ENCODE measurements at regions not wholly inside any gene's neighbourhood (a gene's known extent, or its start where the extent isn't known, plus 50 kb on each side); places are given as distances from the start of the nearest gene placed in this dataset.

DNA sequence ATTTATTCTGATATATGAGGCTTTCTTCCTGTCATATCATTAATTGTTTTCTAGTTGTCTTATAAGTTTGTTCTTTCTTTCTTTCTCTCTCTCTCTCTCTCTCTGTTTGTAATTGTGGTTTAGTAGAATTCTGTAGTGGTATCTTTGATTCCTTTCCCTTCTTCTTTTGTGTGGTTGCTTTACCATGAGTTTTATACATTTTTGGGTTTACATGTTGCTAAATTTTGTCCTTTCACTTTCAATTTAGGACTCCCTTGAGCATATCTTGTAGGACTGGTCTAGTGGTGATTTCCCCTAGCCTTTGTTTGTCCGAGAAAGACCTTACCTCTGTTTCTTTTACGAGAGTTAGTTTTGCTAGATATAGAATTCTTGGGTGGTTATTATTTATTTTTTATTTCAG, 162.3 kb upstream of the CHRM3 start:
- TF ChIP-seq, protein P1, sequence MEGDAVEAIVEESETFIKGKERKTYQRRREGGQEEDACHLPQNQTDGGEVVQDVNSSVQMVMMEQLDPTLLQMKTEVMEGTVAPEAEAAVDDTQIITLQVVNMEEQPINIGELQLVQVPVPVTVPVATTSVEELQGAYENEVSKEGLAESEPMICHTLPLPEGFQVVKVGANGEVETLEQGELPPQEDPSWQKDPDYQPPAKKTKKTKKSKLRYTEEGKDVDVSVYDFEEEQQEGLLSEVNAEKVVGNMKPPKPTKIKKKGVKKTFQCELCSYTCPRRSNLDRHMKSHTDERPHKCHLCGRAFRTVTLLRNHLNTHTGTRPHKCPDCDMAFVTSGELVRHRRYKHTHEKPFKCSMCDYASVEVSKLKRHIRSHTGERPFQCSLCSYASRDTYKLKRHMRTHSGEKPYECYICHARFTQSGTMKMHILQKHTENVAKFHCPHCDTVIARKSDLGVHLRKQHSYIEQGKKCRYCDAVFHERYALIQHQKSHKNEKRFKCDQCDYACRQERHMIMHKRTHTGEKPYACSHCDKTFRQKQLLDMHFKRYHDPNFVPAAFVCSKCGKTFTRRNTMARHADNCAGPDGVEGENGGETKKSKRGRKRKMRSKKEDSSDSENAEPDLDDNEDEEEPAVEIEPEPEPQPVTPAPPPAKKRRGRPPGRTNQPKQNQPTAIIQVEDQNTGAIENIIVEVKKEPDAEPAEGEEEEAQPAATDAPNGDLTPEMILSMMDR (IDR thresholded peaks at IDR 0.05), result no peak
- no peak for TF ChIP-seq POLR2A (IDR thresholded peaks at IDR 0.05)

Data from adrenal gland (tissue), 5 donors.